AG04450 (cell line): ENCODE measurements at regions not wholly inside any gene's neighbourhood (a gene's known extent, or its start where the extent isn't known, plus 50 kb on each side); places are given as distances from the start of the nearest gene placed in this dataset.

Experiments used
- CTCF ChIA-PET: fragments of 300-600, 350-600 bp; formaldehyde crosslinking; extraction: SDS; loops from one replicate; lab custom pipeline; 2022; ENCODE audit warnings: antibody characterized with exemption, inconsistent platforms; lab: Charles Lee
- POLR2A ChIA-PET: fragments of 350-600 bp; formaldehyde crosslinking; extraction: SDS; loops from one replicate; lab custom pipeline; 2021; ENCODE audit warnings: antibody characterized with exemption, inconsistent platforms; lab: Yijun Ruan, JAX
- DNase-seq: peaks from one replicate; pipeline ENCODE4 v3.0.0-alpha.2; 2011; ENCODE audit warnings: low read depth, low spot score
- H3K27ac ChIP-seq: one replicate; pipeline ENCODE4 v1.5.1; 2012; ENCODE audit warnings: low read depth, low read length, control low read depth
- H3K27me3 ChIP-seq: one replicate; pipeline ENCODE4 v1.6.0; 2012; ENCODE audit warnings: low read length; ENCODE audit not compliant: control insufficient read depth, insufficient read depth
- H3K4me3 ChIP-seq: 2 replicates; pipeline ENCODE4 v1.5.1; 2011; ENCODE audit warnings: mild to moderate bottlenecking, low read depth, low read length, control low read depth
- H3K9me3 ChIP-seq: 2 replicates; pipeline ENCODE4 v1.5.1; 2012; ENCODE audit warnings: low read length; ENCODE audit not compliant: control insufficient read depth, insufficient read depth
- CTCF ChIP-seq: IDR thresholded peaks from 2 replicates; pipeline ENCODE4 v1.5.1; 2011; ENCODE audit warnings: low read depth, low read length, control low read depth, inconsistent platforms

- Histone ChIP-seq H3K27ac (no peak overlapping the region), H3K4me3 (no peak overlapping the region), H3K27me3 (no peaks in the 10 kb centered on the region), H3K9me3 (no peaks in the 10 kb centered on the region)
- DNase-seq = no peak
- TF ChIP-seq CTCF = no peak
- ChIA-PET POLR2A (no interaction called here), CTCF (no interaction called here)
Measured at GRCh38 chr4:133623847-133624246, 474.8 kb downstream of the PCDH10 start.

GRCh38 chr4:133621628-133622027 lies 472.5 kb downstream of the PCDH10 start:
- H3K4me3 ChIP-seq = no peak overlapping the region
- POLR2A ChIA-PET = no interaction called here
- H3K27ac ChIP-seq = no peak overlapping the region
- H3K9me3 ChIP-seq = no peaks in the 10 kb centered on the region
- no peak for DNase-seq
- no peaks in the 10 kb centered on the region for H3K27me3 ChIP-seq
- TF ChIP-seq CTCF = no peak
- CTCF ChIA-PET = no interaction called here

- no peak overlapping the region for H3K27ac ChIP-seq
- TF ChIP-seq CTCF = no peak
- CTCF ChIA-PET = no interaction called here
- no peaks in the 10 kb centered on the region for H3K9me3 ChIP-seq
- no peak for DNase-seq
- H3K27me3 ChIP-seq = no peaks in the 10 kb centered on the region
- POLR2A ChIA-PET = no interaction called here
- H3K4me3 ChIP-seq = no peak overlapping the region
Measured at GRCh38 chr4:133620555-133620954, 471.5 kb downstream of the PCDH10 start.

- DNase-seq = no peak
- Histone ChIP-seq H3K9me3 (no peaks in the 10 kb centered on the region), H3K27ac (no peak overlapping the region), H3K27me3 (no peaks in the 10 kb centered on the region), H3K4me3 (no peak overlapping the region)
- no peak for TF ChIP-seq CTCF
- POLR2A ChIA-PET = no interaction called here
- CTCF ChIA-PET = no interaction called here
Measured at GRCh38 chr4:133618963-133619362, 469.9 kb downstream of the PCDH10 start.

GRCh38 chr4:133600008-133600407 lies 450.9 kb downstream of the PCDH10 start:
- H3K4me3 ChIP-seq = no peak overlapping the region
- H3K27me3 ChIP-seq = no peaks in the 10 kb centered on the region
- ChIA-PET CTCF (no interaction called here), POLR2A (no interaction called here)
- no peak overlapping the region for H3K27ac ChIP-seq
- no peak for DNase-seq
- no peak for TF ChIP-seq CTCF
- H3K9me3 ChIP-seq = no peaks in the 10 kb centered on the region
